HTR-8/SVneo (cell line): ENCODE measurements at regions not wholly inside any gene's neighbourhood (a gene's known extent, or its start where the extent isn't known, plus 50 kb on each side); places are given as distances from the start of the nearest gene placed in this dataset.
"Not testable (repeated sequence)": the region's sequence is repeated elsewhere in the genome, so short reads cannot be mapped to it uniquely, and the experiment has no call there.

Experiments used
- DNase-seq: peaks from one replicate; pipeline ENCODE4 v3.0.0; 2011; ENCODE audit warnings: low spot score, mixed read lengths; ENCODE audit not compliant: insufficient read length
- FAIRE-seq: peaks from 2 replicates; lab custom pipeline; 2011; peaks lifted over from hg19 to GRCh38; lab: Jason Lieb, UNC

- FAIRE-seq, DNase-seq: not testable (repeated sequence)
These were observed 318.6 kb upstream of the KAZN start for GRCh38 chr1:14279891-14280290.

GRCh38 chr1:14280909-14281308 is 317.6 kb upstream of the KAZN start:
- FAIRE-seq (no peak), DNase-seq (no peak)

GRCh38 chr1:14281412-14281811 is 317.1 kb upstream of the KAZN start:
- DNase-seq: no peak
- no peak for FAIRE-seq

GRCh38 chr1:14282707-14283106 is 315.8 kb upstream of the KAZN start:
- DNase-seq: no peak

GRCh38 chr1:14285238-14285637 is 313.2 kb upstream of the KAZN start:
- no peak for FAIRE-seq
- no peak for DNase-seq

More at GRCh38 chr1:14282707-14283106, 315.8 kb upstream of the KAZN start:
- FAIRE-seq: no peak

GRCh38 chr1:14291182-14291581 is 307.3 kb upstream of the KAZN start:
- DNase-seq, FAIRE-seq: not testable (repeated sequence)

GRCh38 chr1:14292520-14292919 is 306.0 kb upstream of the KAZN start:
- DNase-seq (no peak), FAIRE-seq (no peak)

GRCh38 chr1:14294006-14294405 is 304.5 kb upstream of the KAZN start:
- no peak for DNase-seq
- FAIRE-seq: no peak

GRCh38 chr1:14294860-14295536 is 303.5 kb upstream of the KAZN start:
- DNase-seq: no peak
- FAIRE-seq: no peak

- no peak for FAIRE-seq
- DNase-seq: no peak
These were observed 301.7 kb upstream of the KAZN start for GRCh38 chr1:14296795-14297194.

GRCh38 chr1:14297356-14297755 is 301.1 kb upstream of the KAZN start:
- FAIRE-seq (no peak), DNase-seq (no peak)

- DNase-seq (no peak), FAIRE-seq (no peak)
These were observed 299.7 kb upstream of the KAZN start for GRCh38 chr1:14298806-14299205.

GRCh38 chr1:14300991-14301703 is 297.3 kb upstream of the KAZN start:
- DNase-seq (no peak), FAIRE-seq (no peak)

GRCh38 chr1:14301704-14302024 is 296.8 kb upstream of the KAZN start:
- no peak for FAIRE-seq

GRCh38 chr1:14302025-14302424 is 296.5 kb upstream of the KAZN start:
- no peak for FAIRE-seq
- no peak for DNase-seq

More at GRCh38 chr1:14301704-14302024, 296.8 kb upstream of the KAZN start:
- DNase-seq: no peak

- no peak for DNase-seq
- FAIRE-seq: no peak
These were observed 295.5 kb upstream of the KAZN start for GRCh38 chr1:14303011-14303410.

GRCh38 chr1:14304381-14304865 is 294.1 kb upstream of the KAZN start:
- no peak for FAIRE-seq
- no peak for DNase-seq

- FAIRE-seq: no peak
- no peak for DNase-seq
These were observed 290.0 kb upstream of the KAZN start for GRCh38 chr1:14308460-14308859.

GRCh38 chr1:14309984-14310383 is 288.5 kb upstream of the KAZN start:
- FAIRE-seq (no peak), DNase-seq (no peak)

- FAIRE-seq (no peak), DNase-seq (no peak)
These were observed 288.0 kb upstream of the KAZN start for GRCh38 chr1:14310476-14310875.

- FAIRE-seq (no peak), DNase-seq (no peak)
These were observed 284.6 kb upstream of the KAZN start for GRCh38 chr1:14313731-14314431.
